ENCODE measurements at regions not wholly inside any gene's neighbourhood (a gene's known extent, or its start where the extent isn't known, plus 50 kb on each side); places are given as distances from the start of the nearest gene placed in this dataset.

DNA sequence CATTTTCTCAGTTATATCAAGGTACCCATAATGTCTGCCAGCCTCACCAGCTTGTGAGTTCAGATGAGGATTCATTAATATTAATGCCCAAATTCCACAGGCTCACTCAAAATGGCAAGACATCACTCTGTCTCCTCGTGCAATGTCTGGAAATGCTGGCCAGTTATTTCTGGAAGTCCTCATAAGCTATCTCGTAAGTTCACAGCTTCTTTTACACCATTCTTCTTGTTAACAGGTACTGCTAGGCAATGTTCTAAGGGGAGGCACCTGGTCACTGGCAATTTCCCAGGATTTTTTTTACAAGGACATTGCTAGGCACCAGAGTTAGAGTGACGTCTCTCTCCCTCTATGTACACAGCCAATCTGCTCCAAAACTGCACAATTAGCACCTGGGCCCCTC, 80.2 kb upstream of the SEMA3C start:
- TF ChIP-seq CTCF (IDR thresholded peaks at IDR 0.05): no peak
- TF ChIP-seq EZH2 (IDR thresholded peaks at IDR 0.05; ENCODE audit: borderline replicate concordance, insufficient read depth, low read depth, low read length, poor library complexity, severe bottlenecking): no peak

Measured in B cell (primary cell).